ENCODE measurements at regions not wholly inside any gene's neighbourhood (a gene's known extent, or its start where the extent isn't known, plus 50 kb on each side); places are given as distances from the start of the nearest gene placed in this dataset.

DNA sequence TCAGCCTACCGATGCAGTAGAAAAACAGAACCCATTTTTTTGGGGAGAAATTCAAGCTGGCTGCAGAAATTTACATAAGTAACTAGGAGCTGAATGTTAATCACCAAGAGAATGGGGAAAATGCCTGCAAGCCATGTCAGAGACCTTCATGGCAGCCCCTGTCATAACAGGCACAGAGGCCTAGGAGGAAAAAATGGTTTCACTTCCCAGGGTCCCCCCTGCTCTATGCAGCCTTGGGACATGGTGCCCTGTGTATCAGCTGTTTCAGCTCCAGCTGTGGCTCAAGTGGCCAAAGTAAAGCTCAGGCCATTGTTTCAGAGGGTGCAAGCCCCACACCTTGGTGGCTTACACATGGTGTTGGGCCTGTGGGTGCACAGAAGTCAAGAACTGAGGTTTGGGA lies 842.5 kb downstream of the FLRT2 start:
- TF ChIP-seq, protein P1, sequence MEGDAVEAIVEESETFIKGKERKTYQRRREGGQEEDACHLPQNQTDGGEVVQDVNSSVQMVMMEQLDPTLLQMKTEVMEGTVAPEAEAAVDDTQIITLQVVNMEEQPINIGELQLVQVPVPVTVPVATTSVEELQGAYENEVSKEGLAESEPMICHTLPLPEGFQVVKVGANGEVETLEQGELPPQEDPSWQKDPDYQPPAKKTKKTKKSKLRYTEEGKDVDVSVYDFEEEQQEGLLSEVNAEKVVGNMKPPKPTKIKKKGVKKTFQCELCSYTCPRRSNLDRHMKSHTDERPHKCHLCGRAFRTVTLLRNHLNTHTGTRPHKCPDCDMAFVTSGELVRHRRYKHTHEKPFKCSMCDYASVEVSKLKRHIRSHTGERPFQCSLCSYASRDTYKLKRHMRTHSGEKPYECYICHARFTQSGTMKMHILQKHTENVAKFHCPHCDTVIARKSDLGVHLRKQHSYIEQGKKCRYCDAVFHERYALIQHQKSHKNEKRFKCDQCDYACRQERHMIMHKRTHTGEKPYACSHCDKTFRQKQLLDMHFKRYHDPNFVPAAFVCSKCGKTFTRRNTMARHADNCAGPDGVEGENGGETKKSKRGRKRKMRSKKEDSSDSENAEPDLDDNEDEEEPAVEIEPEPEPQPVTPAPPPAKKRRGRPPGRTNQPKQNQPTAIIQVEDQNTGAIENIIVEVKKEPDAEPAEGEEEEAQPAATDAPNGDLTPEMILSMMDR (conservative IDR thresholded peaks at IDR 0.05), result no peak
- no peak for TF ChIP-seq EZH2 (IDR thresholded peaks at IDR 0.05; ENCODE audit: low read depth)

Data from PC-9 (cell line).